Thyroid gland (tissue), 4 donors: ENCODE measurements at regions not wholly inside any gene's neighbourhood (a gene's known extent, or its start where the extent isn't known, plus 50 kb on each side); places are given as distances from the start of the nearest gene placed in this dataset.

Experiments
- DNase-seq, 2 donors: peaks; one replicate each; pipeline ENCODE4 v3.0.0-alpha.2; 2019
- H3K27ac ChIP-seq, 3 donors: fragments of 200-600 bp; sonication (generic); 1 replicate in 2 of 3; 2 replicates in 1 of 3; pipeline ENCODE4 v1.5.1; 2016 to 2019; ENCODE audit warnings: mild to moderate bottlenecking in 1 of 3, moderate library complexity in 1 of 3
- H3K27me3 ChIP-seq: fragments of 200-600 bp; sonication (generic); one replicate; pipeline ENCODE4 v1.5.1; 2019
- H3K36me3 ChIP-seq, 2 donors: fragments of 200-600 bp; sonication (generic); one replicate each; pipeline ENCODE4 v1.5.1; 2016 to 2019
- H3K4me1 ChIP-seq, 2 donors: fragments of 200-600 bp; sonication (generic); one replicate each; pipeline ENCODE4 v1.5.1; 2017 to 2019
- H3K4me3 ChIP-seq, 3 donors: fragments of 200-600 bp; sonication (generic); replicated peaks in 1 of 3; 1 replicate in 2 of 3; 2 replicates in 1 of 3; pipeline ENCODE4 v1.5.1; 2016; ENCODE audit warnings: mild to moderate bottlenecking in 1 of 3
- H3K9me3 ChIP-seq: fragments of 200-600 bp; sonication (generic); one replicate; pipeline ENCODE4 v1.5.1; 2017
- CTCF ChIP-seq, 6 experiments: fragments of 200-600 bp in 3 of 6; fragments of 450-650 bp in 3 of 6; sonication (generic) in 3 of 6; IDR thresholded peaks; one replicate each; pipeline ENCODE4 v1.5.1; 2016 to 2019; ENCODE audit warnings: antibody characterized with exemption in 6 of 6, mild to moderate bottlenecking in 2 of 6, inconsistent platforms in 1 of 6, moderate library complexity in 1 of 6
- POLR2A ChIP-seq, 2 donors: fragments of 450-650 bp; IDR thresholded peaks; one replicate each; pipeline ENCODE4 v1.6.1; 2017; ENCODE audit warnings: antibody characterized with exemption in 2 of 2, mild to moderate bottlenecking in 2 of 2, moderate library complexity in 1 of 2
- WGBS, 2 donors: methylation state at CpG; one replicate each; pipeline ENCODE4 v1.1.5; 2017; 5-methylcytosine and 5-hydroxymethylcytosine counted together
- intact Hi-C: fragments of 100-400 bp; cut with DNase I; formaldehyde crosslinking; loops from one replicate; pipeline ENCODE4 v1.15.1; 2023

- 60 to 67% methylated on average over 2 of the region's 2 CpGs for WGBS, 2 donors
- Histone ChIP-seq H3K4me3 (no peak overlapping the region), H3K27me3 (no peaks in the 10 kb centered on the region), H3K27ac (no peak overlapping the region), H3K4me1 (no peaks in the 10 kb centered on the region), H3K9me3 (no peaks in the 10 kb centered on the region), H3K36me3 (no peaks in the 10 kb centered on the region)
- no peak for DNase-seq
- intact Hi-C loops = no loop called here
- TF ChIP-seq POLR2A (IDR thresholded peaks at IDR 0.05) (no peak), CTCF (IDR thresholded peaks at IDR 0.05) (no peak)
These were observed 245.3 kb upstream of the UFL1 start for GRCh38 chr6:96276305-96276704.

GRCh38 chr6:96276856-96277255 is 244.8 kb upstream of the UFL1 start:
- H3K4me1 ChIP-seq = no peaks in the 10 kb centered on the region
- H3K27ac ChIP-seq = no peak overlapping the region
- no peaks in the 10 kb centered on the region for H3K27me3 ChIP-seq
- no peak for DNase-seq
- intact Hi-C loops = no loop called here
- no peaks in the 10 kb centered on the region for H3K9me3 ChIP-seq
- TF ChIP-seq CTCF (IDR thresholded peaks at IDR 0.05) (no peak), POLR2A (IDR thresholded peaks at IDR 0.05) (no peak)
- no peaks in the 10 kb centered on the region for H3K36me3 ChIP-seq
- H3K4me3 ChIP-seq = no peak overlapping the region

- intact Hi-C loops = no loop called here
- Histone ChIP-seq H3K4me1 (no peaks in the 10 kb centered on the region), H3K27me3 (no peaks in the 10 kb centered on the region), H3K36me3 (no peaks in the 10 kb centered on the region), H3K27ac (no peak overlapping the region), H3K4me3 (no peak overlapping the region), H3K9me3 (no peaks in the 10 kb centered on the region)
- no peak for TF ChIP-seq CTCF (IDR thresholded peaks at IDR 0.05)
- no peak for TF ChIP-seq POLR2A (IDR thresholded peaks at IDR 0.05)
- DNase-seq = no peak
- WGBS, 2 donors = 94 to 96% methylated on average over 1 of the region's 1 CpG
These were observed 242.5 kb upstream of the UFL1 start for GRCh38 chr6:96279084-96279483.

GRCh38 chr6:96286503-96286902 is 235.1 kb upstream of the UFL1 start:
- Histone ChIP-seq H3K9me3 (no peaks in the 10 kb centered on the region), H3K27ac (no peak overlapping the region), H3K4me3 (no peak overlapping the region), H3K36me3 (no peaks in the 10 kb centered on the region), H3K4me1 (no peaks in the 10 kb centered on the region), H3K27me3 (no peaks in the 10 kb centered on the region)
- DNase-seq = no peak
- no peak for TF ChIP-seq CTCF (IDR thresholded peaks at IDR 0.05)
- no peak for TF ChIP-seq POLR2A (IDR thresholded peaks at IDR 0.05)
- intact Hi-C loops = no loop called here
- WGBS, 2 donors = 75 to 81% methylated on average over 1 of the region's 1 CpG

- Histone ChIP-seq H3K9me3 (no peaks in the 10 kb centered on the region), H3K27ac (no peak overlapping the region), H3K4me3 (no peak overlapping the region), H3K27me3 (no peaks in the 10 kb centered on the region), H3K36me3 (no peaks in the 10 kb centered on the region), H3K4me1 (no peaks in the 10 kb centered on the region)
- TF ChIP-seq POLR2A (IDR thresholded peaks at IDR 0.05) (no peak), CTCF (IDR thresholded peaks at IDR 0.05) (no peak)
- no peak for DNase-seq
- WGBS, 2 donors = 74 to 76% methylated on average over 1 of the region's 1 CpG
- intact Hi-C loops = no loop called here
These were observed 222.1 kb upstream of the UFL1 start for GRCh38 chr6:96299525-96299924.
